ENCODE measurements at regions not wholly inside any gene's neighbourhood (a gene's known extent, or its start where the extent isn't known, plus 50 kb on each side); places are given as distances from the start of the nearest gene placed in this dataset.

- DNase-seq (ENCODE audit: low read depth) = no peak
Observed at GRCh38 chr11:93963072-93963471, 58.1 kb upstream of the HEPHL1 start.

GRCh38 chr11:93967258-93967657 is 53.9 kb upstream of the HEPHL1 start:
- DNase-seq (ENCODE audit: low read depth) = no peak

- DNase-seq (ENCODE audit: low read depth) = no peak
Observed at GRCh38 chr11:93967944-93968343, 53.2 kb upstream of the HEPHL1 start.

GRCh38 chr11:93969925-93970922 is 50.9 kb upstream of the HEPHL1 start:
- no peak for DNase-seq (ENCODE audit: low read depth)

Measured in fibroblast of the conjunctiva (primary cell).